Posterior vena cava (tissue), 2 donors: ENCODE measurements at regions not wholly inside any gene's neighbourhood (a gene's known extent, or its start where the extent isn't known, plus 50 kb on each side); places are given as distances from the start of the nearest gene placed in this dataset.

ENCODE experiments used
- DNase-seq: peaks from one replicate; pipeline ENCODE4 v3.0.0-alpha.2; 2020; ENCODE audit warnings: low spot score
- intact Hi-C, 2 donors: fragments of 100-400 bp; cut with DNase I; formaldehyde crosslinking; loops; one replicate each; pipeline versions ENCODE4 v1.14.1 to v1.14.2; 2022 to 2023
- donor health status: DM: yes; HTN: yes; CAD: no.
- donor health status: DM: yes; HTN: yes; CAD: no.

DNA sequence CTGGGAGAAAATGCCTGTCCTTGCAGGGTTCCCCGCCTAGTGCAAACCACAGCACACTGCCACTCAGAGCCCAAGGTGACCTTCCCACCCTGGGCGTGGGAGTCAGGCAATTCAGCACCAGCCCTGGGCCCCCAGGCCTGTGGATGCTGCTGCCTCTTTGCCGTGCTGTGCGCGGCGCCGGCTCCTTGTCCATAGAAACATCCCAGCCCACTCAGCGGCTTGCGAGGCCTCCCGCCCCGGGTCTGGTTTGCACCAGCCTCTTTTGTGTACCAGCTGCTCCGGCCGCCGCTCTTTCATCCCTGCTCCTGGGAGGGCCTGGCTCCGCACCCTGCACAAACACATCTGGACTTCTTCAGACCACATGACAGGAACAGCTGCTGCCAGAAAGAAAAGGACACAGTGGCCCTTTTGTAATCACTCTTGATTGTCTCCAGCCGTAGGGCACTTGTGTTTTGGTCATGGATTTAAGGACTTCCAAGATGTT lies 75.4 kb upstream of the SDK2 start:
- no peak for DNase-seq
- intact Hi-C loops = loop anchor here in 1 of 2 donors (10.0 kb wide), 1 partner anchor 285 kb away; no protein-coding TSS in a partner anchor

DNA sequence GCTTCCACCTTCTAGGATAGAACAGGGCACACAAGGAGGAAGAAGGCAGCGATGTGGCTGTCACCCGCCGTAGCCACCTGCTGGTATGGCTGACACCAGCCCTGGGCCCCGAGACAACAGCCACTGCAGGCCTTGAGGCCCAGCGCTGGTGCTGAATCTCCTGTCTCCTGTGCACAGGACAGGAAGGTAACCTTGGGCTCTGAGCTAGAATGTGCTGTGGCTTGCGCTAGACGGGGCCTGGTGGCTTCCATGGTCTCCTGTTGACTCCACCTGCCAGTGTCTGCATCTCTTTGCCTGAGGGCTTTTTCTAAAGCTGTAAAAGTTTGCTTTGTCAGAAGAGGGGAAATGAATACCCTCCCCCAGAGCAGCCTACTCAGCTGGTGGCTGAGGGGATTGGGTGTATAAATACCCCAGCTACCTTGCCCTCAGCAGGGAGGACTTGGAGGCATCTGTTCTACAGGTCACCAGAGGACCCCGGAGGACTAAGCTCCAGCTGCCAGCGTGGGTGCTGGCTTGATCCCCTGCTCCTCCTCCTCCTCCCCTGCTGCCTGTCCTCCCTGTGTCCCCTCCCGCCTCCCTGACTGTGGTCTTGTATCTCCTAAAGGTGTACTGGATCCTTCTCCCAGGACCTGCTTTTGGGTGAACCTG lies 76.1 kb upstream of the SDK2 start:
- intact Hi-C loops = no loop called here
- no peak for DNase-seq

GRCh38 chr17:73722165-73722564 lies 77.9 kb upstream of the SDK2 start:
- intact Hi-C loops = no loop called here
- no peak for DNase-seq

GRCh38 chr17:73723317-73723716 lies 79.1 kb upstream of the SDK2 start:
- intact Hi-C loops = no loop called here
- no peak for DNase-seq

- intact Hi-C loops = no loop called here
- DNase-seq = no peak
Observed at GRCh38 chr17:73724341-73724740, 80.1 kb upstream of the SDK2 start.

GRCh38 chr17:73724990-73725389 lies 80.7 kb upstream of the SDK2 start:
- intact Hi-C loops = no loop called here
- peak; percentile 53 for DNase-seq

DNA sequence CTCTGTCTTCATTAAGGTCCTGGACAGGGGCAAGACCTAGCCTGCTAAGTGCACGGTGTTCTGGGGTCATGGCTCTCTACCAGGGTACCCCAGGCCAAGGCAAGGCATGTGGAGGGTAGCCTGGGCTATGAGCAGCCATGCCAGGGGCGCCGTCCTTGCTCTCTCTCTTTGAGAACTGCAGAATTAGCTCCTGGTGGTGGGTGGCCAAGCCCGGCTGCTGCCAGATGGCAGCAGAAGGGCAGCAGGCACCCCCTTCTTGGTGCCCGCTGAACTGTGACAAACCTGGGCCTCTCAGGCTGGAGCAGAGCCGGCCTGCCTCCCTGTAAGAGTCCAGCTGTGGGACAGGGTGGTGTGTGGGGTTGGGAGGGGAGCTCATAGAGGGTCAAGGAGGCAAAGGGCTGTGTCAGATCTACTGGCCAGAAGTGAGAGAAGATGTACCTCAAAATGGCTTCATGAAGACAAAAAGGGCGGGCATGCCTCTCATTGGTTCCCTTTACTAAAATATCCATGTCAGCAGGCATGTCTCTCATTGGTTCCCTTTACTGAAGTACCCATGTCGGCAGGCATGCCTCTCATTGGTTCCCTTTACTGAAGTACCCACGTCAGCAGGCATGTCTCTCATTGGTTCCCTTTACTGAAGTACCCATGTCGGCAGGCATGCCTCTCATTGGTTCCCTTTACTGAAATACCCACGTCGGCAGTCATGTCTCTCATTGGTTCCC lies 81.7 kb upstream of the SDK2 start:
- intact Hi-C loops = no loop called here
- no peak for DNase-seq

DNA sequence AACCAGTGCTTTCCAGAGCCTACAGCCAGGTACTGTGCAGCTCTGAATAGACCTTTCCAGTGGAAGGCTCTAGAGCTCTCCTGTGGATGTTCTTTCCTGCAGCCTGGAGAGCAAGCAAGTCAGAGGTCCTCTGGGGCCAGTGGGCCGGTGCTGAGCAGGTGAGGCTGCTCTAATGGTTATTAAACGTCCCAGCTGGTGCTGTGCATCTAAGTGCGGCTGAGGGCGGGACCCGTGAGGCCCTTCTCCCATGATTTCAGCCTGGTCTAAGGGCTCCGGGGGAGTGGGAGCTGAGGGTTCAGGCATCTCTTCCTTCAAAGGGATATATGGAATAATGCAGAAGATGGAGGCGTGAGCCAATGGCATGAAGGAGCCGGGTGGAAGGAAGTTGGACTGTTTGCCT lies 83.7 kb upstream of the SDK2 start:
- intact Hi-C loops = no loop called here
- no peak for DNase-seq

- intact Hi-C loops = no loop called here
- no peak for DNase-seq
Observed at GRCh38 chr17:73729101-73729500, 84.9 kb upstream of the SDK2 start.

GRCh38 chr17:73731733-73732132 lies 87.5 kb upstream of the SDK2 start:
- no peak for DNase-seq
- intact Hi-C loops = no loop called here

DNA sequence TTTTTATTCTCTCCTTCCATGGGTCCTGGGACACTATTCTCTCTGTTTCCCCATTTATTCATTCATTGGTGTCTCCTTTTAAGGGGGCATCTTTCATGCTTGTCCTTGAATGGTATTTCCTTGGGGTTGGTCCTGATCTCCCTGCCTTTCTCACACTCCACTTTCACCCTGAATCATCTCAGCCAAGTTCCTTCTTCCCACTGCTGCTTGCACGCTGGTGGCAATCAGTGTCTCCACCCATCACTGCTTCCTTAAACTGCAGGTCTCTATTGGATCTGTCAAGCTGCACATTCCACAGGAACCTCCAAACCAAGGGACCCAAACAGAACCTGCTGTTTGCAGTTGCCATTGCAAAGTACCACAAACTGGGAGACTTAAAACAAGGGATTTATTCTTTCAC lies 89.3 kb upstream of the SDK2 start:
- DNase-seq = no peak
- intact Hi-C loops = no loop called here

DNA sequence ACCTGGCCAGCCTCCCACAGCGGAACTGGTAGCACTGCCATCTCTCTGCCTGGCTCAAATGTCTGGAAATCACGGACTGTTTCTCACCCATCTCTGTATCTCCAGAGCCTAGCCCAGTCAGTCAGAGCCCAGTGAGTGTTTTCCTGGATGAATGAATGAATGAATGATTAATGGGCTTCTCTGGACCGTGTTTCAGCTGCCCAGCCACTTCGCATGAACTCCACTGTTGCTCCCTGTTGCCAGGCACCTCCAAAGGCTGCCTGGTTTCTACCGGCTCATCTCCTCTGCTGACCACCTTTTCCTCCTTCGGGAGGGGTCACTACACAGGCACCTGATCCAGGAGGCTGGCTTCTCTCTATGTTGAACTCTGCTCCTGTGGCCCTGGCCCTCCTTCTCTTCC lies 91.0 kb upstream of the SDK2 start:
- no peak for DNase-seq
- intact Hi-C loops = no loop called here

DNA sequence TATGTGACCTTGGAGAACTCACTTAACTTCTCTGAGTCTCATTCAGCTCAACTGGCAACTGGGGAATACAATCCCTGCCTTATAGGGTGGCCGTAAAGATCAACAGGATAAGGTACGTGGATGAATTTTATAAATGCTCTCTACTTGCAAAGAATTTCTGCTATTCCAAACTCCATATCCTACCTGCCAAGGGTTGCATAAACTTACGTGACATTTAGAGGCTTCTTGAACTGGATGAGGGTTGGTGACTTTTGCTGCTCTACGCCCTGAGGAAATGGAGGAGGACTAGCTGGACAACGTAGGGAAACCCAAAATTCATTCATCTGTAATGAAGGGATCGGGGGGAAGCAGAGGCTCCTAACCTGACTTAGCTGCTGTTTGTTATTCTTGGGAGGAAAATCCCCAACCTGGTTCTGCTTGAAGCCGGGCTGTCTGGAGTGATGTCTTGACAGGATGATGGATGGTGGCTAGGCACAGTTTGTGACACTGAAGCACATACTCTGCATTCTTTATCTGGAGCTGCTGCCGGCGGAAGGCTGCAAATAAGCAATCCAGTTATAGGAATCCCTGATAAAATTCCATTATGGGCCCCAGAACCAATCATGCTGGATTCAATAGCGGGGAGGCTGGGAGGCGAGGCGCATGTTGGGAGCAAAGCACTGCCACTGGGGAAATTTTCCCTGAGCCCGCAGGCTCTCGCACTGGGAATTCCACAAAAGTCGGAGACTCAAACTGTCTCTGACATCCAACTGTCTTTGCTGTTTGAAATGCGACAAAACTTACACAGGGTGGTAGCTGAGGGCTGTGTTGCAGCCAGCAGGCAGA lies 94.7 kb upstream of the SDK2 start:
- intact Hi-C loops = no loop called here
- no peak for DNase-seq

DNA sequence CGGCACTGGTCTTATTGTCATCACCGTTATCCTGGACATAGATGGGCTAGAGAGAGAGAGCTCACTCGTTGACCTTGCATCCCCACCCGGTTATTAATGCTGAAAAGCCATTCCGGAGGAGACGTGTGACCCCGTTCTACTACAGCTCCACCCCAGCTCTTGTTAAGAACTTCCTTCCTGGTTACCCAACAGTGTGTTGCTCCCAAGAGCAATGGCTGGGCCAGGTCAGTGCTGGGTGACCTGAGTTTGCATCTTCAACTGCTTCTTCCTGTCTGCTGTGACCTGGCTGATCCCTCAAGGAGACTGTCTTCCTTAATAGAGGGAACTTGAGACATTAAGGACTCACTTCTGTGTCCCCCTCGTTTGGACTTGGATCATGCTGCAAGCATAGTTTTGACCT lies 96.1 kb upstream of the SDK2 start:
- intact Hi-C loops = no loop called here
- no peak for DNase-seq

GRCh38 chr17:73742948-73743381 lies 98.7 kb upstream of the SDK2 start:
- no peak for DNase-seq
- intact Hi-C loops = no loop called here

DNA sequence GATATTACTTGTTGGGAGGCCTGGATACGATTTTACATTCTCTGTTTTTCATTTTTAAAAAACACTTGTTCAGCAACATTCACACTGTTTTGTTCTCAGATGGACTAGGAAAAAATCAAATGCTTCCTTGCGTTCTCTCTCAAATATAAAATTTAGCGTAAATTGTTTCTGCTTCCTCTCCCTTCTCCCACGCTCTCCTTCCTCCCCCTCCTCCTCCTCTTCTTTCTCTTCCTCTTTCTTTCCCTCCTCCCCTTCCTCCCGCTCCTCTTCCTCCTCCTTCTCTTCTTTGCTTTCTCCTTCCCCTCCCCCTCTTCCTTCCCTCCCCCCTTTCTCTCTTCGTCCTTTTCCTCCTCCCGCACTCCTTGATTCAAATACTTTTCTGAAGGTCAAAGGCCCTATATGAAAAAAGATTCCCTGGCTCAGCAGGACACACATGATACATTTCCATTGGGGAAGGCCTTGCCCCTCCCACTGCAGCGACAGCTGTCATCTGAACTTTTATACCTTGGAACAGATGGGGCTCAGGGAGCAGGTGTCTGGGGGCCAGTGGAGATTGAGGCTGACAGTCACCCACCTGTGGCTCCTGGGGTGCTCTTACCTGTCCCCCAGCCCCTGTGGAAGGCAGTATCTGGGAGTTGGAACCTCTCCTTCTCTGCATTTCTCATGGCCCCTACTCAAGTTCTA lies 99.4 kb upstream of the SDK2 start:
- intact Hi-C loops = no loop called here
- no peak for DNase-seq

- intact Hi-C loops = no loop called here
- DNase-seq = no peak
Observed at GRCh38 chr17:73744411-73744810, 100.2 kb upstream of the SDK2 start.

DNA sequence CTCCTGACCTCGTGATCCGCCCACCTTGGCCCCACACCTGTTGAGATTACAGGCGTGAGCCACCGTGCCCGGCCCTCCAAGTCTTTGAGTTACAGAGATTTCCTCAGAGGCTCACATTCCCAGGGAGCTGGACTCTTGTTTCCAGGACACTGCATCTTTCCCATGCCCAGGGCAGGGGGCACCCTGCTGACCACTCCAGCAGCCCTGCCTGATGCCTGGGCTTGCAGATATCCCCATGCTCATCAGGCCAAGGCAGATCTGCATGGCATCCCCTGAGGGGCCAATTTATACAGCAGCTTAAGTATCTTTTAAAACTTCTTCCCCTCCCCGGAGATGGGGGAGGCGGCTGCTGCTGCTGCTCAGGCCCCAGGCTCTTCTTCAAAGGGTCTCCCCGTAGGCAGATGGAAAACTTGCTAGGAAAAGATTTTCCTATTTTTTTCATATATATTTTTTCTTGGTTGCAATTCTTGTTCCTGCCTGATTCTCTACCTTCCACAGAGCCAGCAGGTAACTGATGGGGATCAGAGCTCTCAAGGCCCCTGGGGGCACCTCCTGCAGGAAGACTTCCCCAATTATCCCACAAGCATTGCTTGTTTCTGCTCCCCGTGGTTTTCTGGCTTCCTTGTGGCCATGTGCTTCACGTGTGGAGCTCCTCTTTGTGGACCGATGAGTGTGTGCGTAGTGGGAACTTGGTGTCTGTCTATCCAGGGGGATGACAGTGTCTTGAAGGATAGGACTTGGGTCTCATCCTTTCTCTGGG lies 102.2 kb upstream of the SDK2 start:
- no peak for DNase-seq
- intact Hi-C loops = no loop called here
